ENCODE measurements at regions not wholly inside any gene's neighbourhood (a gene's known extent, or its start where the extent isn't known, plus 50 kb on each side); places are given as distances from the start of the nearest gene placed in this dataset.

DNA sequence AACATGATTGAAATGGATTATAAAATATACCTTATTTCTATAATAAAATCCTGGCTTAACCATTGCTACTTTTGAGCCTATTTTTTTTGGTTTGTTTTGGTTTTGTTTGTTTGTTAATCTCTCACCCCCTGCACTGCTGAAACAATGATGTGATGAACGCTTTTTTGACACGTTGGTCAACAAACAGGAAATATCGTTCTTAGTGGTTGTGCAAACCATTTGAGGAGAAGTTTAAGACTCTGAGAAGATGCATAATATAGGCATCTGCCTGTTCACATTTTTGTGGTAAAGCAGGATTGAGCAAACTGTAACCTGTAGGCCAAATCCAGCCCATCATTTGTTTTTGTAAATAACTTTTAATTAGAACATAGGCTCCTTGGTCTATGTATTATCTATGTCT lies 75.5 kb upstream of the MDFIC2 start:
- TF ChIP-seq FOSL2 (IDR thresholded peaks at IDR 0.05): no peak
- TF ChIP-seq FOSL2 (CRISPR knock-in tag; IDR thresholded peaks at IDR 0.05): no peak
- TF ChIP-seq, protein P1, sequence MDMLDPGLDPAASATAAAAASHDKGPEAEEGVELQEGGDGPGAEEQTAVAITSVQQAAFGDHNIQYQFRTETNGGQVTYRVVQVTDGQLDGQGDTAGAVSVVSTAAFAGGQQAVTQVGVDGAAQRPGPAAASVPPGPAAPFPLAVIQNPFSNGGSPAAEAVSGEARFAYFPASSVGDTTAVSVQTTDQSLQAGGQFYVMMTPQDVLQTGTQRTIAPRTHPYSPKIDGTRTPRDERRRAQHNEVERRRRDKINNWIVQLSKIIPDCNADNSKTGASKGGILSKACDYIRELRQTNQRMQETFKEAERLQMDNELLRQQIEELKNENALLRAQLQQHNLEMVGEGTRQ (IDR thresholded peaks at IDR 0.05): no peak
- TF ChIP-seq, protein P2, sequence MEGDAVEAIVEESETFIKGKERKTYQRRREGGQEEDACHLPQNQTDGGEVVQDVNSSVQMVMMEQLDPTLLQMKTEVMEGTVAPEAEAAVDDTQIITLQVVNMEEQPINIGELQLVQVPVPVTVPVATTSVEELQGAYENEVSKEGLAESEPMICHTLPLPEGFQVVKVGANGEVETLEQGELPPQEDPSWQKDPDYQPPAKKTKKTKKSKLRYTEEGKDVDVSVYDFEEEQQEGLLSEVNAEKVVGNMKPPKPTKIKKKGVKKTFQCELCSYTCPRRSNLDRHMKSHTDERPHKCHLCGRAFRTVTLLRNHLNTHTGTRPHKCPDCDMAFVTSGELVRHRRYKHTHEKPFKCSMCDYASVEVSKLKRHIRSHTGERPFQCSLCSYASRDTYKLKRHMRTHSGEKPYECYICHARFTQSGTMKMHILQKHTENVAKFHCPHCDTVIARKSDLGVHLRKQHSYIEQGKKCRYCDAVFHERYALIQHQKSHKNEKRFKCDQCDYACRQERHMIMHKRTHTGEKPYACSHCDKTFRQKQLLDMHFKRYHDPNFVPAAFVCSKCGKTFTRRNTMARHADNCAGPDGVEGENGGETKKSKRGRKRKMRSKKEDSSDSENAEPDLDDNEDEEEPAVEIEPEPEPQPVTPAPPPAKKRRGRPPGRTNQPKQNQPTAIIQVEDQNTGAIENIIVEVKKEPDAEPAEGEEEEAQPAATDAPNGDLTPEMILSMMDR (IDR thresholded peaks at IDR 0.05): no peak
- no peak for TF ChIP-seq TP53 (CRISPR knock-in tag; IDR thresholded peaks at IDR 0.05)
- TF ChIP-seq, protein P3, sequence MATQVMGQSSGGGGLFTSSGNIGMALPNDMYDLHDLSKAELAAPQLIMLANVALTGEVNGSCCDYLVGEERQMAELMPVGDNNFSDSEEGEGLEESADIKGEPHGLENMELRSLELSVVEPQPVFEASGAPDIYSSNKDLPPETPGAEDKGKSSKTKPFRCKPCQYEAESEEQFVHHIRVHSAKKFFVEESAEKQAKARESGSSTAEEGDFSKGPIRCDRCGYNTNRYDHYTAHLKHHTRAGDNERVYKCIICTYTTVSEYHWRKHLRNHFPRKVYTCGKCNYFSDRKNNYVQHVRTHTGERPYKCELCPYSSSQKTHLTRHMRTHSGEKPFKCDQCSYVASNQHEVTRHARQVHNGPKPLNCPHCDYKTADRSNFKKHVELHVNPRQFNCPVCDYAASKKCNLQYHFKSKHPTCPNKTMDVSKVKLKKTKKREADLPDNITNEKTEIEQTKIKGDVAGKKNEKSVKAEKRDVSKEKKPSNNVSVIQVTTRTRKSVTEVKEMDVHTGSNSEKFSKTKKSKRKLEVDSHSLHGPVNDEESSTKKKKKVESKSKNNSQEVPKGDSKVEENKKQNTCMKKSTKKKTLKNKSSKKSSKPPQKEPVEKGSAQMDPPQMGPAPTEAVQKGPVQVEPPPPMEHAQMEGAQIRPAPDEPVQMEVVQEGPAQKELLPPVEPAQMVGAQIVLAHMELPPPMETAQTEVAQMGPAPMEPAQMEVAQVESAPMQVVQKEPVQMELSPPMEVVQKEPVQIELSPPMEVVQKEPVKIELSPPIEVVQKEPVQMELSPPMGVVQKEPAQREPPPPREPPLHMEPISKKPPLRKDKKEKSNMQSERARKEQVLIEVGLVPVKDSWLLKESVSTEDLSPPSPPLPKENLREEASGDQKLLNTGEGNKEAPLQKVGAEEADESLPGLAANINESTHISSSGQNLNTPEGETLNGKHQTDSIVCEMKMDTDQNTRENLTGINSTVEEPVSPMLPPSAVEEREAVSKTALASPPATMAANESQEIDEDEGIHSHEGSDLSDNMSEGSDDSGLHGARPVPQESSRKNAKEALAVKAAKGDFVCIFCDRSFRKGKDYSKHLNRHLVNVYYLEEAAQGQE (IDR thresholded peaks at IDR 0.05): no peak

Measured in A549 (cell line).